ENCODE measurements at regions not wholly inside any gene's neighbourhood (a gene's known extent, or its start where the extent isn't known, plus 50 kb on each side); places are given as distances from the start of the nearest gene placed in this dataset.
"Not testable (repeated sequence)": the region's sequence is repeated elsewhere in the genome, so short reads cannot be mapped to it uniquely, and the experiment has no call there.

GRCh38 chr6:170203212-170203611, 87.7 kb downstream of the DLL1 start:
- no peak for DNase-seq
- ATAC-seq = no peak
- intact Hi-C loops (cut with DNase I, micrococcal nuclease) = no loop called here

- intact Hi-C loops (cut with DNase I, micrococcal nuclease) = no loop called here
- DNase-seq = no peak
- no peak for ATAC-seq
These were observed 88.3 kb downstream of the DLL1 start for GRCh38 chr6:170202416-170203135.

DNA sequence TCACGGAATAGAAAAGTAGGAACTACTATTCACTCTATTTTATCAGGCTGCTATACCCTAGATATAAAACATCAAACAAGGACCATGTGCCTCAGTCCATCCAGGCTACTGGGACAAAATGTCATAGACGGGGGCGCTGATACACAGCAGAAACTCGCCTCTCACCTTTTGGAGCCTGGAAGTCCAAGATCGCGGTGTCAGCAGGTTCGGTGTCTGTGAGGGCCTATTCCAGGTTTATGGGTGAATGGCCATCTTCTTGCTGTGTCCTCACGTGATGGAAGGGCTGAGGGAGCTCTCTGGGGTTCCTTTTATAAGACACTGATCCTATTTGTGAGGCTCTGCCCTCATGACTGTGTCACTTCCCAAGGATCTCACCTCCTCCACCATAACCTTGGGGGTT, 89.5 kb downstream of the DLL1 start:
- DNase-seq (no peak), ATAC-seq (no peak)
- intact Hi-C loops (cut with DNase I, micrococcal nuclease) = no loop called here

DNA sequence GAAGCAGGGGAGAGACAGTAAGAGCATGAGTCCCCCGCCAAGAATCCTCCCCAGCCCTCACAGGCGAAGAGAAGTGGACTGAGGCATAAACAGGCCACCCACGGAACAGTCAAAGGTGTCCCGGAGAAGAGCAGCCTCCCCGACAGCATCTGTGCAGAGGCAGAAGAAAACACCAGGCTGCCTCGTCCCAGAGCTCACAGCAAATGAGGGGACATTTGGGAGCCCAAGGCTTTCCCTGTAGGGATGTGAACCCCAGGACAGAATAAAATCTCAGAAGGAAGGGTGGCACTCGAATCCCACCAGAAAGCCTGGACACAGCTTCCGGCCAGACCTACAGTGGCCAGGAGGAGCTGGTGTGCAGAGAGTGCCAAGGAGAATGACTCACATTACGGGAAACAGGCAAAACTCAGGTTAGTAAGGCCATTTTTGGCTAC, 90.4 kb downstream of the DLL1 start:
- no peak for DNase-seq
- intact Hi-C loops (cut with DNase I, micrococcal nuclease) = no loop called here
- no peak for ATAC-seq

- DNase-seq = no peak
- intact Hi-C loops (cut with DNase I, micrococcal nuclease) = no loop called here
- ATAC-seq = no peak
These were observed 91.2 kb downstream of the DLL1 start for GRCh38 chr6:170199716-170200115.

DNA sequence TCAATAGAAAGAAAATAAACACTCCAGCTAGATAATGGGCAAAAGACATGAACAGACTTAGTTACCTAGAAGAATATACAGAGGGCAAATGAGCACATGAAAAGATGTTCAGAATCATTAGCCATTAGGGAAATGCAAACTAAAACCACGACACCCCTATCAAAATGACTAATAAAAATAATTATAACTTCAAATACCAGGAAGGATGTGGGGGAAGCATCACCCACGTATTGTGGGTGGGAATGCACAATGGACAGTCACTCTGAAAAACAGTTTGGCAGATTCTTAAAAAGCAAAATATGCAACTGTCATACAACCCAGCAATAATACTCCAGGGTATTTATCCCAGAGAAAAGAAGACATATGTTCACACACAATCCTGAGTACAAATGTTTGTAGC, 92.6 kb downstream of the DLL1 start:
- DNase-seq = no peak
- intact Hi-C loops (cut with DNase I, micrococcal nuclease) = no loop called here
- ATAC-seq = no peak

DNA sequence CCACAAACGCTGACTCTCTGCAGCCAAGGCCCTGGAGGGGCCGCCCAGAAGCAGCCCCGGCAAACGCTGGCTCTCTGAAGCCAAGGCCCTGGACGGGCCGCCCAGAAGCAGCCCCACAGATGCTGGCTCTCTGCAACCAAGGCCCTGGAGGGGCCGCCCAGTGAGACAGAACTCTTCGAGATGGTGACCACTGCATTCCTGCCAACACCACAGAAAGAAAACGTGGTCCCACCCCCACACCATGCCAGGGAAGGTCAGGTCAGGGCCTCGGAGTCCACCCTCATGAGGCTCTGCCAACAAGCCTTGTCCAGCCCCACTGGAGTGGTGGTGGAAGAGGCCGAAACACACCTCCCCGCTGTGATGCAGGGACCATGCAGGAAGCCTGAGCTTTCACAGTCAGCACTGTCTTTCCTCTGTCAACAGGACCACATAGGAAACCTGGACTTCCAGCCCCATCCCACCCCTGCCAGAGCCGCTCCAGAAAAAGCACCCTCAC, 97.5 kb downstream of the DLL1 start:
- intact Hi-C loops (cut with DNase I, micrococcal nuclease) = no loop called here
- DNase-seq = no peak
- ATAC-seq = no peak

- no peak for ATAC-seq
- DNase-seq = no peak
These were observed 98.0 kb downstream of the DLL1 start for GRCh38 chr6:170192905-170193304.

DNA sequence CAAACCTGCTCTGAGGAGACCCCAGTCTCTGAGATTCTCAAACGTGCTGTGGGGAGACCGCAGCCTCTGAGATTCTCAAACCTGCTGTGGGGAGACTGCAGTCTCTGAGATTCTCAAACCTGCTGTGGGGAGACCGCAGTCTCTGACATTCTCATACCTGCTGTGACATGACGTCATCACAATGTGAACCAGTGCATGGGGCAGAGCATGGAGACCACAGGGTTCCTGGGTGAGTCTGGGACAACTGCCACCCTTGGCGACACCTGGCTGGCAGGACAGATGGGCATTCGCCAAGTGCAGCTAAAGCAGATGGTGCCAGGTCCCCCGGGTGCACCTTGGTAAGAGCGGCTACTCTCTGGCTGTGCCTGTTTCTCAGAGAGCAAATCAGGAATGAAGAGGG, 98.8 kb downstream of the DLL1 start:
- DNase-seq; intact Hi-C loops (cut with DNase I, micrococcal nuclease): not testable (repeated sequence)

More at GRCh38 chr6:170192905-170193304, 98.0 kb downstream of the DLL1 start:
- intact Hi-C loops (cut with DNase I, micrococcal nuclease) = no loop called here

DNA sequence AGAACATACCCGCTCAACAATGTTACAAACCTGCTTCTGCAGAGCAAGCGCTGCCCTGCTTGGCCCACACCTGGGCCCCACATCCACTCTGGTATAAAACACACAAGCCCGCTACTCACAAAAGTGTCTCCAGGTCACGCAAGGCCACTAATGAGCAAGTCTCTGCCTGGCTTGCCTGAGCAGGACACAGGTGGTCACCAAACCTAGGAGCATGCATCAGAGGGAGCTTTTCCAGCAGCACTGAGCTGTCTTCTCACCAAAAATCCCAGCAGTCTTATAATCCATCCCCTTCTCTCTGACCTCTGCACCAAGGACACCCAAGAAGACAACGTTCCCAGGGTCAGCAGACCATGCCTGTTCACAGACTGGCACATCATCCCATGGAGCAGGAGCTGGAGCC, 100.8 kb downstream of the DLL1 start:
- intact Hi-C loops (cut with DNase I, micrococcal nuclease) = no loop called here
- DNase-seq (no peak), ATAC-seq (no peak)

More for the DNA sequence above, 98.8 kb downstream of the DLL1 start:
- not testable (repeated sequence) for ATAC-seq

GRCh38 chr6:170189236-170189635, 101.6 kb downstream of the DLL1 start:
- intact Hi-C loops (cut with DNase I, micrococcal nuclease) = no loop called here
- no peak for ATAC-seq
- DNase-seq = no peak

GRCh38 chr6:170188571-170189001, 102.3 kb downstream of the DLL1 start:
- no peak for ATAC-seq
- intact Hi-C loops (cut with DNase I, micrococcal nuclease) = no loop called here
- no peak for DNase-seq

DNA sequence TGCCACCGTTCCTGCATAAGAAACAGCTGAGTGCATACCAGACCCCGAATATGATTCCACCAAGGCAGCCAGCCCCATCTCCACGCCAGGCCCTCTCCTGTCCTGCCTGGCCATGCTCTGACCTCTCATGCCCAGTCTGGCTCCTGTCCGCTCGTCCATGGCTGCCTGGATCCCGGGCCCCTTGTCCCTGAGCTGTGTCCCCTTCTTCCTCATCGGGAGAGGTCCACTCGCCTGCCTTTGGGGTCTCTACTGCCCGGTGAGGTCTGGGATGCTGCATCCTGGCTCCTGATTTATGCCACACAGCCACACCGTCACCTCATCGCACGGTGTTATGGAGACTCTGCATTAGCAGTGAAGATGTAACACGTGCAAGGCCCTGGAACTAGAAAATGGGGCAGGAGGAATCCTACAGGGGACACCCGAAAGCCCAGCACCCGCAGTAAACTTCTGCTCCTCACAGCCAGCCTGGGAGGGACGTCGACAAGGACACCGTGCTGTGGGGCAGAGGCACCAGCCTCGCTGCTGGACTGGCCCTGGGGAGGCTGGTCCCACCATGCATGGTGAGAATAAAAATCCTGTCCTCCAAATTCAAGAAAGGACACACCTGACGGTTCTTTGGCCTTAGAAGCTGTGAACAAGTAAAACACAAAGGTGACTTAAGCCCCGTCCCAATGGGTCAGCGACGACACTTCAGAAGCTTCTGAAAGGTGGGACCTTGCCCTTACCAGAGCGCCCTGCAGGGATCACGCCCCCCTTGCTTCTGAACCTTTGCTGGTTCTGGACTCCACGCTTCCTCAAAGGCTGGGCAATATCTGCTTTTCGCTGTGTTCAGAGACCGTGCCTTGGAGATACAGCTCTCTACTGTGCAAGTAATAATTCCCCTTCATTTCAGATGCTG, 103.0 kb downstream of the DLL1 start:
- no peak for ATAC-seq
- intact Hi-C loops (cut with DNase I, micrococcal nuclease) = no loop called here
- no peak for DNase-seq

DNA sequence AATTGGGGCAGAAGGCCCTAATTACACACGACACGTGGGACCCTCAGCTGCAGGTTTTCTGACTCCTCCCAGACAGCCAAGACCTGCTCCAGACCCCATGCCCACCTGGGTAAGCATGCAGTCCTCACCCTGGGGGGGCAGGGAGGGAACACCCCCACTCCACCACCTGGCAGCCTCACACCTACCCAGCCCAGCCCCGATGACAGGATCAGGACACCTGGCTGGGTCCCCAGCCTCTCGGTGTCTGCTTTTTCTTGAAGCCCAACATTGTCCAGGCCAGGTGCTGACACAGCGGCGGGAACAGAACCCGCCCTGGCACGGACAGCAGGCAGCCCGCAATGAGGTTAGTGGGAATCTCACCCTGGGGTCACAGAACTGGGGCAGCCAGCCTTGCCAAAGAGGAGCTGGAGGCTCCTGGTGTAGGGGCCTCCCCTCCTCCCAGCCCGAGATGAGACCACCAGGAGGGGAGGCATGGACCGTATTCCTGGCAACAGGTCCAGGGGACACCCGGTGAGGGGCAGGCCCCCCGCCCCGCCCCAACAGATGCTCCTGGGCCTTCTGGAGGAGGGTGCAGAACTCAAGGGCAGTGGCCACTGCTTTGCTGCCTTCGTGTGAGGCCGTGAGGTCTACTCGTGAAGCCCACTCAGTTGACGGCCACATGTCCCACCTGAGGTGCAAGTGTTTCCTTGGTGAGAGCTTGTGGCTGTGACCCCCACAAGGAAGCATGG, 103.8 kb downstream of the DLL1 start:
- no peak for ATAC-seq
- intact Hi-C loops (cut with DNase I, micrococcal nuclease) = no loop called here
- DNase-seq = no peak

- peak; percentile 65 for ATAC-seq
- intact Hi-C loops (cut with DNase I, micrococcal nuclease) = no loop called here
- no peak for DNase-seq
These were observed 104.6 kb downstream of the DLL1 start for GRCh38 chr6:170186006-170186935.

- ATAC-seq (no peak), DNase-seq (no peak)
- intact Hi-C loops (cut with DNase I, micrococcal nuclease) = no loop called here
These were observed 105.5 kb downstream of the DLL1 start for GRCh38 chr6:170185175-170185978.

DNA sequence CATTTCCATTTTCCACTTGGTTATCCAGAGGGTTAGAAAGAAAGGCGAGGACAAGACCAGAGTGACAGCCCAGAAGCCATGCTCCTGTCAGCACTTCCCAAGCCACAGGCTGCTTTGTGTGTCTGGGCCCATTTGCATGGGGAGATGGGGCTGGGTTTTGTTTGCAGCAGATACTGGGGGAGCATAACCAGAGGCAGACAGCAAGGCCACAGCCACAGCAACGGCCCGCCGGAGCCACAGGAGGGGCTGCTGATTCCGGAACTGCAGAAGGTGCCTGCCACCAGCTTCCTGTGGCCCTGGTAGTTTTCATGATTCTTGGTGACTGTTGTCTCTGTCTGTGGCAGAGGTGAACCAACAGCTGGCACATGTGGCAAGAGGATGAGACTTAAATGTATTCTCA, 106.6 kb downstream of the DLL1 start:
- DNase-seq (no peak), ATAC-seq (no peak)
- intact Hi-C loops (cut with DNase I, micrococcal nuclease) = no loop called here

GRCh38 chr6:170183521-170183920, 107.4 kb downstream of the DLL1 start:
- DNase-seq (no peak), ATAC-seq (no peak)
- intact Hi-C loops (cut with DNase I, micrococcal nuclease) = no loop called here
